ENCODE measurements at regions not wholly inside any gene's neighbourhood (a gene's known extent, or its start where the extent isn't known, plus 50 kb on each side); places are given as distances from the start of the nearest gene placed in this dataset.

DNA sequence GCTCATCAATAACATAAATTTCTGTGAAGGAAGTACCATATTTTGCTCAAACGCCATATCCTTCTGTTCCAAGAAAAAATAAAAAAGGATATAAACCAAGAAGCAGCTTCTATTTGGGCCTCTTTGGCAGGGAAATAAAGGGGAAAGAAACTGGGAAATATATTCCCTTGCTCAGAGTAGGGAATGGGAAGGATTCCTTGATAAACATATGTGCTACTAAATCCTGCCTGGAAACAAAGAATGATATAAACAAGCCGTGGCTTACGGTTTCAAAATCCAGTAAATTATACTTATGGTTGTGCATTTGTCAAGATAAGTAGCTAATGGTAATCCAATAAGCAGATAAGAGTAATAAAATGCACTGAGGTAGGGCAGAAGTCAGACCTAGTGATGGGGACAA, 481.6 kb downstream of the NTRK2 start:
- Histone ChIP-seq H3K4me1 (no peaks in the 10 kb centered on the region), H3K9me3 (no peaks in the 10 kb centered on the region), H3K4me3 (no peak overlapping the region), H3K36me3 (no peaks in the 10 kb centered on the region), H3K27ac (no peak overlapping the region), H3K27me3 (no peaks in the 10 kb centered on the region)
- TF ChIP-seq, protein P1, sequence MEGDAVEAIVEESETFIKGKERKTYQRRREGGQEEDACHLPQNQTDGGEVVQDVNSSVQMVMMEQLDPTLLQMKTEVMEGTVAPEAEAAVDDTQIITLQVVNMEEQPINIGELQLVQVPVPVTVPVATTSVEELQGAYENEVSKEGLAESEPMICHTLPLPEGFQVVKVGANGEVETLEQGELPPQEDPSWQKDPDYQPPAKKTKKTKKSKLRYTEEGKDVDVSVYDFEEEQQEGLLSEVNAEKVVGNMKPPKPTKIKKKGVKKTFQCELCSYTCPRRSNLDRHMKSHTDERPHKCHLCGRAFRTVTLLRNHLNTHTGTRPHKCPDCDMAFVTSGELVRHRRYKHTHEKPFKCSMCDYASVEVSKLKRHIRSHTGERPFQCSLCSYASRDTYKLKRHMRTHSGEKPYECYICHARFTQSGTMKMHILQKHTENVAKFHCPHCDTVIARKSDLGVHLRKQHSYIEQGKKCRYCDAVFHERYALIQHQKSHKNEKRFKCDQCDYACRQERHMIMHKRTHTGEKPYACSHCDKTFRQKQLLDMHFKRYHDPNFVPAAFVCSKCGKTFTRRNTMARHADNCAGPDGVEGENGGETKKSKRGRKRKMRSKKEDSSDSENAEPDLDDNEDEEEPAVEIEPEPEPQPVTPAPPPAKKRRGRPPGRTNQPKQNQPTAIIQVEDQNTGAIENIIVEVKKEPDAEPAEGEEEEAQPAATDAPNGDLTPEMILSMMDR (IDR thresholded peaks at IDR 0.05): no peak
- no peak for TF ChIP-seq POLR2A (IDR thresholded peaks at IDR 0.05)
- DNase-seq: no peak

DNA sequence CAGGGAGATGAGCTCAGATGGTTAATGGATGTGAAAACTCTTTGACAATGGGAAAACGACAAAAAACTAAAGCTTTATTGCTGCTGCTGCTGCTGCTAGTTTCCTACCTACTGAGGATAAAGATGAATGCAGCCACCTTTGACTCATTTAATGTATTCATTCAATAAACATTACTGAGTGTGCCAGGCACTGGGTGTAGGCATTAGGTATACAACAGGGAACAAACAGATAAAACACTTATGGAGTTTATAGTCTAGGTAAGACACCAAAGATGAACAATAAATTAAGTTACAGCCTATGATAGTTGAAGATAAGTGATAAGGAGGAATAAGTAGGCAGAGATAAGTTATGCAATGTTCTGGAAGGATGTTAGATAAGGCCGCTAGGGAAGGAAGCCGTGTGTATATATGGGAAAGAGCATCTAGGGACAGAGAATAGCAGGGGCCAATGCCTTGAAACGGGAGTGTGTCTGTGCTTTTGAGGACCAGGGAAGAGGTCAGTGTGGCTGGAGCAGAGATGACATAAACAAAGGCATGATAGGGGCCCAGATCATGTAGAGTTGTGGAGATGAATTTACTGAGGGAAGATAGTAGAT, 477.6 kb downstream of the NTRK2 start:
- Histone ChIP-seq H3K36me3 (no peaks in the 10 kb centered on the region), H3K4me3 (no peak overlapping the region), H3K9me3 (no peaks in the 10 kb centered on the region), H3K4me1 (no peaks in the 10 kb centered on the region), H3K27ac (no peak overlapping the region), H3K27me3 (no peaks in the 10 kb centered on the region)
- DNase-seq: peak in 1 of 3 donors; percentile 51
- no peak for TF ChIP-seq POLR2A (IDR thresholded peaks at IDR 0.05)
- TF ChIP-seq, protein P1 (IDR thresholded peaks at IDR 0.05): peak in 1 of 6 experiments; percentile 4

DNA sequence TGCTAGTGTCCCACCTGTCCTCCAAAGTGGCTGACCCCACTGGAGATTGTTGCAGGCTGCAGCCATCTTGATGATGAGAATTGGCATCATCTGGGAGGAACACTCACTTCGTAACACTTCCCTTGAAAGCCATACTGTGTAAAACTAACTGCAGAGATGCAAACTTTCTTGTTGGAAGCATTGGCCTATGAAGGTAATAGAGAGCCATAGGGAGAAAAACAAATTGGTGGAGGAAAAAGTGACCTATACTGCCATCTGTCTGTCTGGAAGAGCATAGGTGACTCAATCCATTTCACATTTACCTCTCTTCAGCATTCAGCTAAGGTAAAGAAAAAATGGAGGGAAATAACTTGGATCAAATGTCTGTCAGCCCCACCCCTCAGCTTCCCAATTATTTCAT, 473.4 kb downstream of the NTRK2 start:
- Histone ChIP-seq H3K4me3 (no peak overlapping the region), H3K27me3 (no peaks in the 10 kb centered on the region), H3K27ac (no peak overlapping the region), H3K4me1 (no peaks in the 10 kb centered on the region), H3K36me3 (no peaks in the 10 kb centered on the region), H3K9me3 (no peaks in the 10 kb centered on the region)
- no peak for TF ChIP-seq POLR2A (IDR thresholded peaks at IDR 0.05)
- TF ChIP-seq, protein P1 (IDR thresholded peaks at IDR 0.05): peak in 4 of 6 experiments; percentile 32 to 73 (median 64)
- DNase-seq: no peak

DNA sequence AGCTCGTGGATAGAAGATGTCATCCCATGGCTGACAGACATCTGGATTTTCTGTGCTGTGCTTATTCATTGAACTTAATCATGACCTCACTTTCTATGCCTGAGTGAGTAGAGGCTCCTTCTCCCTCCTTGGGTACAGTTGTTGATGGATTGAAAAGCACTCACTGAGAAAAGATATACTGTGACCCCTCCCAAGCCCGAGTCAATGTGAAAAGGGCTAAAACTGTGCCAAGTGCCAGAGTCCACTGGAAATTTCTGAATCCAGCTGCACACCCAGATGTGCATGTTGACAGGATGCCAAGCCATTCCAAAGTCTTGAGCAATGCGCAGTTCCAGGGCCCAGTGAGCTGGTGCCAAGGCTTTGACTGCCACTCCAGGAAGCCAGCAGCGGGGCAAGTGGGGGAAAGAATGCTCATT, 473.0 kb downstream of the NTRK2 start:
- no peak overlapping the region for H3K4me3 ChIP-seq

DNA sequence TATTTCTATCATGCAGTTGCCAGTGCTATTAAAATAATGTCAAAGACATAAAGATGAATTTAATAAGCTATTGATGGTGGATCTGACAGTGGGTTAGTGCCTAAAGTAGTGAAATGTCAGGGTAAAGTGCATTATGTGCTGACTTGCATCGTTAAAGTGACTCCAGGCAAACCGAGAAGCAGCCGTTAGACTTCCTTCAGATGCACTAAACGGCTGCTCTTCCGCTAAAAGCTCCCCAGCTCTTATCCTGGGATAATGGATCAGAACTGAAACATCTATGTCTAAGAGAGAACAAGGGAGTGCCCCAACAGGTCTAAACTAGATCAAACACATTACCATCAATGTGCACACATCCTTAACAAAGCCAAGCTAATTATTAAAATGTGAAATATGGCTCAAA, 468.2 kb downstream of the NTRK2 start:
- no peak overlapping the region for H3K4me3 ChIP-seq
- no peak for TF ChIP-seq POLR2A (IDR thresholded peaks at IDR 0.05)
- TF ChIP-seq, protein P1 (IDR thresholded peaks at IDR 0.05): no peak
- no peak for DNase-seq
- H3K27ac ChIP-seq: no peak overlapping the region
- no peaks in the 10 kb centered on the region for H3K4me1 ChIP-seq
- H3K9me3 ChIP-seq: no peaks in the 10 kb centered on the region
- H3K36me3 ChIP-seq: no peaks in the 10 kb centered on the region
- H3K27me3 ChIP-seq: no peaks in the 10 kb centered on the region

More for the DNA sequence above, 473.0 kb downstream of the NTRK2 start:
- peak in 1 of 3 donors; percentile 45 for DNase-seq
- H3K36me3 ChIP-seq: no peaks in the 10 kb centered on the region
- TF ChIP-seq, protein P1 (IDR thresholded peaks at IDR 0.05): no peak
- no peak for TF ChIP-seq POLR2A (IDR thresholded peaks at IDR 0.05)
- no peaks in the 10 kb centered on the region for H3K27me3 ChIP-seq
- no peaks in the 10 kb centered on the region for H3K9me3 ChIP-seq
- no peak overlapping the region for H3K27ac ChIP-seq
- no peaks in the 10 kb centered on the region for H3K4me1 ChIP-seq

DNA sequence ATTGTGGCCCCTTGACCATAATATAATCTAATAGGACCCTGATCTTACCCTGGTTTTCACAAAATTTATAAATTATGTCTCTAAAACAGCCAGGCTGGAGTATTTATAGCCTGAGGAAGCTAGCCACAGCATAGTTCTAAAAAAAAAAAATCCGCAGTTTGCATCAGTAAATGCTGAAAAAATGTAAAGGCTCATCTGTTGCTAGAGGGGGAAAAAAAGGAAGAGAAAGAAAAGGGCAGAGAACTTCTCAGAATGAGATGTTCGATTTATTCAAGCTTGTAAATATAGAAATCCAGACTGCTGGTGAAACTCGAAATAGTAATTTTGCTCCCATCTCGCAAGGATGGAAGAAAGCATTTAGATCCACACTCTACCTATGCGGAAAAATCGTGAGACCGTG, 467.5 kb downstream of the NTRK2 start:
- Histone ChIP-seq H3K27me3 (no peaks in the 10 kb centered on the region), H3K27ac (no peak overlapping the region), H3K4me1 (no peaks in the 10 kb centered on the region), H3K9me3 (no peaks in the 10 kb centered on the region), H3K4me3 (no peak overlapping the region), H3K36me3 (no peaks in the 10 kb centered on the region)
- TF ChIP-seq, protein P1 (IDR thresholded peaks at IDR 0.05): no peak
- TF ChIP-seq POLR2A (IDR thresholded peaks at IDR 0.05): no peak
- no peak for DNase-seq
